Head of caudate nucleus (tissue), 42 donors: ENCODE measurements at regions not wholly inside any gene's neighbourhood (a gene's known extent, or its start where the extent isn't known, plus 50 kb on each side); places are given as distances from the start of the nearest gene placed in this dataset.
"Not testable (repeated sequence)": the region's sequence is repeated elsewhere in the genome, so short reads cannot be mapped to it uniquely, and the experiment has no call there.

Source experiments
- DNase-seq, 42 donors: peaks; one replicate each; pipeline versions ENCODE4 v3.0.0 to v3.0.0-alpha.2; 2020 to 2021; ENCODE audit warnings: mixed read lengths in 7 of 42
- intact Hi-C: fragments of 100-400 bp; cut with DNase I; formaldehyde crosslinking; loops from one replicate; pipeline ENCODE4 v1.15.0; 2022

GRCh38 chr18:55735969-55736368 lies 148.0 kb upstream of the TCF4 start:
- intact Hi-C loops, result no loop called here
- no peak for DNase-seq

GRCh38 chr18:55735199-55735855 lies 147.3 kb upstream of the TCF4 start:
- intact Hi-C loops, result no loop called here
- DNase-seq, result no peak

GRCh38 chr18:55732227-55733106 lies 144.5 kb upstream of the TCF4 start:
- intact Hi-C loops, result no loop called here
- no peak for DNase-seq

GRCh38 chr18:55731594-55732042 lies 143.6 kb upstream of the TCF4 start:
- DNase-seq, result no peak
- intact Hi-C loops, result no loop called here

GRCh38 chr18:55721006-55721405 lies 133.0 kb upstream of the TCF4 start:
- intact Hi-C loops, DNase-seq: not testable (repeated sequence)

- DNase-seq, result no peak
- intact Hi-C loops, result no loop called here
Measured at GRCh38 chr18:55713707-55714106, 125.7 kb upstream of the TCF4 start.

GRCh38 chr18:55706898-55707297 lies 118.9 kb upstream of the TCF4 start:
- DNase-seq, result no peak
- intact Hi-C loops, result no loop called here

- intact Hi-C loops, result no loop called here
- DNase-seq, result no peak
Measured at GRCh38 chr18:55699233-55699765, 111.3 kb upstream of the TCF4 start.

GRCh38 chr18:55696811-55697210 lies 108.8 kb upstream of the TCF4 start:
- intact Hi-C loops, result no loop called here
- no peak for DNase-seq

- no peak for DNase-seq
- intact Hi-C loops, result no loop called here
Measured at GRCh38 chr18:55695091-55695490, 107.1 kb upstream of the TCF4 start.

- intact Hi-C loops, result no loop called here
- DNase-seq, result no peak
Measured at GRCh38 chr18:55694291-55694690, 106.3 kb upstream of the TCF4 start.

- DNase-seq, result no peak
Measured at GRCh38 chr18:55688030-55688429, 100.0 kb upstream of the TCF4 start.

GRCh38 chr18:55687106-55687505 lies 99.1 kb upstream of the TCF4 start:
- intact Hi-C loops, result no loop called here
- DNase-seq, result no peak

More at GRCh38 chr18:55688030-55688429, 100.0 kb upstream of the TCF4 start:
- intact Hi-C loops, result no loop called here

GRCh38 chr18:55685638-55686037 lies 97.6 kb upstream of the TCF4 start:
- intact Hi-C loops, result no loop called here
- no peak for DNase-seq

GRCh38 chr18:55672574-55673361 lies 84.8 kb upstream of the TCF4 start:
- intact Hi-C loops, result no loop called here
- no peak for DNase-seq

- intact Hi-C loops, result no loop called here
- DNase-seq, result no peak
Measured at GRCh38 chr18:55665506-55665905, 77.5 kb upstream of the TCF4 start.

GRCh38 chr18:55664758-55665400 lies 76.9 kb upstream of the TCF4 start:
- DNase-seq, intact Hi-C loops: not testable (repeated sequence)

GRCh38 chr18:55663891-55664290 lies 75.9 kb upstream of the TCF4 start:
- DNase-seq, result no peak
- intact Hi-C loops, result no loop called here

GRCh38 chr18:55658598-55658997 lies 70.6 kb upstream of the TCF4 start:
- no peak for DNase-seq
- intact Hi-C loops, result no loop called here
